ENCODE measurements at regions not wholly inside any gene's neighbourhood (a gene's known extent, or its start where the extent isn't known, plus 50 kb on each side); places are given as distances from the start of the nearest gene placed in this dataset.

DNA sequence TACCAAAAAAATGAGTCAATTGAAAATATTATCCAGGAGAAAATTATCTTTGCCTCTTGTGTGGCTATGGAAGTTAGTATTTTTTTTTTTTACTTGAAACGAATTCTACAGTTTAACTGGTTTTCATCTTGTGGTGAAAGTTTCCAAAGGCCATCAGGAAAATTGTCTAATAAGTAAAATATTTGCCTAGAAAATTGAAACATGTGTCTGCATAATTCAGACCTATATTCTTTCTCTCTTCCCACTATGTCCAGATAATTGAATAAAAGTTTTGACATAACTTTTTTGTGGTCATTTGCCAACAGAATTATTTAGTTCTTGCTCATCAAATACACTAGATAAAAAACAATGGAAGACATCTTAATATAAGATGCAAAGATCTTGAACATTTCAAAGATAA is 321.5 kb upstream of the RPS23 start:
- H3K27ac ChIP-seq (ENCODE audit: low read length): no peak overlapping the region
- H3K9ac ChIP-seq (ENCODE audit: low read length): no peak overlapping the region
- H3K4me2 ChIP-seq (ENCODE audit: low read length): no peak overlapping the region
- TF ChIP-seq, protein P1, sequence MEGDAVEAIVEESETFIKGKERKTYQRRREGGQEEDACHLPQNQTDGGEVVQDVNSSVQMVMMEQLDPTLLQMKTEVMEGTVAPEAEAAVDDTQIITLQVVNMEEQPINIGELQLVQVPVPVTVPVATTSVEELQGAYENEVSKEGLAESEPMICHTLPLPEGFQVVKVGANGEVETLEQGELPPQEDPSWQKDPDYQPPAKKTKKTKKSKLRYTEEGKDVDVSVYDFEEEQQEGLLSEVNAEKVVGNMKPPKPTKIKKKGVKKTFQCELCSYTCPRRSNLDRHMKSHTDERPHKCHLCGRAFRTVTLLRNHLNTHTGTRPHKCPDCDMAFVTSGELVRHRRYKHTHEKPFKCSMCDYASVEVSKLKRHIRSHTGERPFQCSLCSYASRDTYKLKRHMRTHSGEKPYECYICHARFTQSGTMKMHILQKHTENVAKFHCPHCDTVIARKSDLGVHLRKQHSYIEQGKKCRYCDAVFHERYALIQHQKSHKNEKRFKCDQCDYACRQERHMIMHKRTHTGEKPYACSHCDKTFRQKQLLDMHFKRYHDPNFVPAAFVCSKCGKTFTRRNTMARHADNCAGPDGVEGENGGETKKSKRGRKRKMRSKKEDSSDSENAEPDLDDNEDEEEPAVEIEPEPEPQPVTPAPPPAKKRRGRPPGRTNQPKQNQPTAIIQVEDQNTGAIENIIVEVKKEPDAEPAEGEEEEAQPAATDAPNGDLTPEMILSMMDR (IDR thresholded peaks at IDR 0.05; ENCODE audit: low read depth, low read length): no peak
- no peak for TF ChIP-seq EZH2phosphoT487 (IDR thresholded peaks at IDR 0.05; ENCODE audit: low read depth)
- no peaks in the 10 kb centered on the region for H4K20me1 ChIP-seq (ENCODE audit: insufficient read depth, low read length)
- peaks cover 16% of the 10 kb centered on the region for H3K4me1 ChIP-seq (ENCODE audit: low read length)
- H3K36me3 ChIP-seq (replicated peaks; ENCODE audit: low read depth, low read length): no peaks in the 10 kb centered on the region
- no peaks in the 10 kb centered on the region for H3K9me3 ChIP-seq (ENCODE audit: insufficient read depth, low read length)
- no peaks in the 10 kb centered on the region for H3K79me2 ChIP-seq (ENCODE audit: low read length)
- H2AFZ ChIP-seq (ENCODE audit: low read depth, low read length): no peak overlapping the region
- no peak overlapping the region for H3K4me3 ChIP-seq (ENCODE audit: low read length)
- no peaks in the 10 kb centered on the region for H3K27me3 ChIP-seq (ENCODE audit: low read depth, low read length)

DNA sequence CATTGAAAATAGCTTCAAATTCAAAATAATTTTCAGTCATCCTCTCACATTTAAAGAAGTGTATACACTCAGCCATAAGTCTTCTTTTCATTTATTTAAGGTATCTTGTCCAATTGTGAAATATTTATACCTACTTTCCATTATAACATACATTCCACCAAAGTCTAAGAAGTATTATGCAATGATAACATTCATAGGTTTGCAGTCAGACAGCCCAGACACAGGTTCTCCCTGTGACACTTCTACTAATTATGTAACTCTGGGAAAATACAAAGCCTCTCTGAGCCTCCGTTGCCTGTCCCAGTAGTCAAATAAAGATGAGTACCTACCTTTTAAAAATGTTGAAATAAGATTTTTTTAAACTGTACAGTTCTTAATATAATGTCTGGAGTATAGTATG is 320.9 kb upstream of the RPS23 start:
- Histone ChIP-seq H3K27ac (ENCODE audit: low read length) (no peak overlapping the region), H3K36me3 (replicated peaks; ENCODE audit: low read depth, low read length) (no peaks in the 10 kb centered on the region), H3K4me3 (ENCODE audit: low read length) (no peak overlapping the region), H3K79me2 (ENCODE audit: low read length) (no peaks in the 10 kb centered on the region), H2AFZ (ENCODE audit: low read depth, low read length) (no peak overlapping the region), H3K27me3 (ENCODE audit: low read depth, low read length) (no peaks in the 10 kb centered on the region), H4K20me1 (ENCODE audit: insufficient read depth, low read length) (no peaks in the 10 kb centered on the region), H3K4me2 (ENCODE audit: low read length) (no peak overlapping the region), H3K9ac (ENCODE audit: low read length) (no peak overlapping the region), H3K4me1 (ENCODE audit: low read length) (peaks cover 16% of the 10 kb centered on the region), H3K9me3 (ENCODE audit: insufficient read depth, low read length) (no peaks in the 10 kb centered on the region)
- TF ChIP-seq, protein P1 (IDR thresholded peaks at IDR 0.05; ENCODE audit: low read depth, low read length): no peak
- TF ChIP-seq EZH2phosphoT487 (IDR thresholded peaks at IDR 0.05; ENCODE audit: low read depth): no peak

DNA sequence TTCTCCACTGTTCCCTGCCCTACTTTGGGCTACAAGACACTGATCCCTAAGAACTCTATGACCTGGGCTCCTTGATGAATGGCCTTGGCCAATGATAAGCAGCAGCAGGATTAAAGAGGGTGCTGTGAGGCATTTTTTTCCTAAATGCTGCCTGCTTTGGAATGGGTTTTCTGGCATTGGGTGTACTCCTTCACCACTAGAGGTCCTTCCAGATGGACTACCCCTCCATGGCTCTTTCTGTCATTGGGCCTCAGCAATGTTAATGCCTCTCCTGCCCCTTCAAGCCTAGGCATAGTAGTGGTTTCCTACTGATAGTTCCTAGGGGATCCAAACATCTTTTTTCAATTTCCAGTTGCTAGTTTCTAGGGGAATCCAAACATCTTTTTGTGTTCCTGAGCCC is 319.3 kb upstream of the RPS23 start:
- Histone ChIP-seq H4K20me1 (ENCODE audit: insufficient read depth, low read length) (no peaks in the 10 kb centered on the region), H3K9me3 (ENCODE audit: insufficient read depth, low read length) (no peaks in the 10 kb centered on the region), H3K27ac (ENCODE audit: low read length) (no peak overlapping the region), H3K4me3 (ENCODE audit: low read length) (no peak overlapping the region), H2AFZ (ENCODE audit: low read depth, low read length) (no peak overlapping the region), H3K4me1 (ENCODE audit: low read length) (peaks cover under 1% of the 10 kb centered on the region; the same call in 1 of the 2 replicates), H3K36me3 (replicated peaks; ENCODE audit: low read depth, low read length) (no peaks in the 10 kb centered on the region), H3K79me2 (ENCODE audit: low read length) (no peaks in the 10 kb centered on the region), H3K4me2 (ENCODE audit: low read length) (no peak overlapping the region), H3K9ac (ENCODE audit: low read length) (no peak overlapping the region), H3K27me3 (ENCODE audit: low read depth, low read length) (no peaks in the 10 kb centered on the region)
- TF ChIP-seq, protein P1 (IDR thresholded peaks at IDR 0.05; ENCODE audit: low read depth, low read length): peak; percentile 26
- TF ChIP-seq EZH2phosphoT487 (IDR thresholded peaks at IDR 0.05; ENCODE audit: low read depth): no peak

DNA sequence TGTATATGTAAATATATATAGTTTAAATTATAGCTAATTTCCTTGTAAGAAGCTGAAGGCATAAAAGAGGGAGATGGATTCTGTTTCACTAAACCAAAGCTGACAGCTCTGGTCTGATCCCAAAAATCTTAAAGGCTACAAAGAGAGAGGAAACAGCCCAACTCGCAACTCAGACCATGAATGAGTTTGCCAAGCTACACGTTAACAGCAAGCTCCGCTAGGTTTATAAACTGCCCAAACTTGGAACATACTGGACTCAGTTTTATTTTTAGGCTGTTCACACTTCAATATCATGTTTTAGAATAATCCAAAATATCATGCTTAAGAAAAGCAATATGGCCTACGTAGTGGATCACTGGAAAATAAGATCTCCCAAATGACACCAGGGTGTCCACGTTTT is 318.3 kb upstream of the RPS23 start:
- Histone ChIP-seq H3K9ac (ENCODE audit: low read length) (no peak overlapping the region), H3K27me3 (ENCODE audit: low read depth, low read length) (no peaks in the 10 kb centered on the region)

More for the DNA sequence above, 318.3 kb upstream of the RPS23 start:
- H4K20me1 ChIP-seq (ENCODE audit: insufficient read depth, low read length): no peaks in the 10 kb centered on the region
- H3K79me2 ChIP-seq (ENCODE audit: low read length): no peaks in the 10 kb centered on the region
- no peak overlapping the region for H3K4me3 ChIP-seq (ENCODE audit: low read length)
- no peak overlapping the region for H3K4me2 ChIP-seq (ENCODE audit: low read length)
- no peak for TF ChIP-seq EZH2phosphoT487 (IDR thresholded peaks at IDR 0.05; ENCODE audit: low read depth)
- TF ChIP-seq, protein P1 (IDR thresholded peaks at IDR 0.05; ENCODE audit: low read depth, low read length): no peak
- H3K27ac ChIP-seq (ENCODE audit: low read length): no peak overlapping the region
- H2AFZ ChIP-seq (ENCODE audit: low read depth, low read length): no peak overlapping the region
- no peaks in the 10 kb centered on the region for H3K36me3 ChIP-seq (replicated peaks; ENCODE audit: low read depth, low read length)
- H3K9me3 ChIP-seq (ENCODE audit: insufficient read depth, low read length): no peaks in the 10 kb centered on the region
- H3K4me1 ChIP-seq (ENCODE audit: low read length): no peaks in the 10 kb centered on the region
